ENCODE measurements at regions not wholly inside any gene's neighbourhood (a gene's known extent, or its start where the extent isn't known, plus 50 kb on each side); places are given as distances from the start of the nearest gene placed in this dataset.
"Not testable (repeated sequence)": the region's sequence is repeated elsewhere in the genome, so short reads cannot be mapped to it uniquely, and the experiment has no call there.

DNA sequence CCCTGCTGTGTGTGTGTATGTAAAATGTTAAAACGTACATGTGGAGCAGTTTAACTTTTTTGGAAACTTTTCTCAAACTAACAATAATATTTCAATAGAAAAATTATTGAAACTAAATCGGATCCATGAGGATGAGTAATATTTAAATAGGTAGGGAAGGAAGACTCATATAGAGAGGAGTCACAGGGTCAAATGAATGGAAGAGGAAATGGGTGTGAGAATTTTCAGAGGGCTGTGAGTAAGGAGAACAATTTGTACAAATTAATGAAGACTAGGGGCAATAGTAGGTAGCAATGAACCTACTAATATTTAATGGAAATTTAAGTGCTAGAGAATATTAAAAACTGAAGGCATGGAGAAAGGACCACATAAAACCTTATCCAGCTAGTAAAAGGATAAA, 290.7 kb upstream of the PCDH18 start:
- Histone ChIP-seq H3K4me3 (ENCODE audit: low read length) (no peak overlapping the region), H3K4me1 (ENCODE audit: insufficient read depth, low read length) (no peaks in the 10 kb centered on the region), H3K36me3 (ENCODE audit: insufficient read depth, low read length) (no peaks in the 10 kb centered on the region), H3K27me3 (ENCODE audit: insufficient read depth, low read length) (no peaks in the 10 kb centered on the region), H2AFZ (ENCODE audit: low read depth, low read length) (no peak overlapping the region), H3K9me3 (ENCODE audit: low read length) (no peaks in the 10 kb centered on the region)

- no peaks in the 10 kb centered on the region for H3K27me3 ChIP-seq (ENCODE audit: insufficient read depth, low read length)
- no peaks in the 10 kb centered on the region for H3K9me3 ChIP-seq (ENCODE audit: low read length)
- H3K4me1 ChIP-seq (ENCODE audit: insufficient read depth, low read length) = no peaks in the 10 kb centered on the region
- H3K36me3 ChIP-seq (ENCODE audit: insufficient read depth, low read length) = no peaks in the 10 kb centered on the region
- no peak overlapping the region for H3K4me3 ChIP-seq (ENCODE audit: low read length)
- no peak overlapping the region for H2AFZ ChIP-seq (ENCODE audit: low read depth, low read length)
These were observed 287.7 kb upstream of the PCDH18 start for GRCh38 chr4:137819964-137820383.

- Histone ChIP-seq H2AFZ (ENCODE audit: low read depth, low read length) (no peak overlapping the region), H3K9me3 (ENCODE audit: low read length) (peaks cover 3% of the 10 kb centered on the region), H3K27me3 (ENCODE audit: insufficient read depth, low read length) (no peaks in the 10 kb centered on the region), H3K4me1 (ENCODE audit: insufficient read depth, low read length) (no peaks in the 10 kb centered on the region), H3K36me3 (ENCODE audit: insufficient read depth, low read length) (no peaks in the 10 kb centered on the region), H3K4me3 (ENCODE audit: low read length) (no peak overlapping the region)
These were observed 280.0 kb upstream of the PCDH18 start for GRCh38 chr4:137812258-137812657.

- no peak overlapping the region for H2AFZ ChIP-seq (ENCODE audit: low read depth, low read length)
- H3K4me1 ChIP-seq (ENCODE audit: insufficient read depth, low read length) = no peaks in the 10 kb centered on the region
- no peaks in the 10 kb centered on the region for H3K36me3 ChIP-seq (ENCODE audit: insufficient read depth, low read length)
- no peak overlapping the region for H3K4me3 ChIP-seq (ENCODE audit: low read length)
- H3K27me3 ChIP-seq (ENCODE audit: insufficient read depth, low read length) = no peaks in the 10 kb centered on the region
- no peaks in the 10 kb centered on the region for H3K9me3 ChIP-seq (ENCODE audit: low read length)
These were observed 274.1 kb upstream of the PCDH18 start for GRCh38 chr4:137806420-137806819.

DNA sequence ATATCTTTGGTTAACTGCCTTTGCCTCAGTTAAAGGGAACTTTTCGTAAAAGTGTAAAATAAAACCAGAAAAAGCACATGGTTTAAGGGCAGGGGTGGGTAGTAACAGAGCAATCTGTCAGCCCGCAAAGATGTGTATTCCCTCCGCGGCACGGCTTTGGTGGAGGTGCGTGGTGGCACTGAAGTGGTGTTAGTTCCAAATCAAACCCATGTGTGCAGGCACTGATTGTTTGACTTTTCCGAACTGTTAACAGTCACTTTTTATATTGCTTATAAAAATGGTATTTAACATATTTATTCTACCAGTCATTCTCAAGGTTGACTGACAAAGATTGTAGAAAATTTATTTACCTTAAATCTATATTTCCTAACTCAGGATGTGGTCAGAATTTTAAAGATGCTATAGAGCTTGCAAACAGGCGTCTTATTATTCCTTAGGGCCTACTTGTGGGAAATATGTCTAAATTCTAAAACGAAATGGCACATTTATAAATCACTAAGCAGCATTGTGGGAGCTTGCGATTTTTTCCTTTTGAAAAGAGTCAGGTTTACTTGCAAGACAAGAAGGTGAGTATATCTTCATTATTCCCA, 272.7 kb upstream of the PCDH18 start:
- Histone ChIP-seq H3K36me3 (ENCODE audit: insufficient read depth, low read length) (no peaks in the 10 kb centered on the region), H3K9me3 (ENCODE audit: low read length) (no peaks in the 10 kb centered on the region), H3K27me3 (ENCODE audit: insufficient read depth, low read length) (no peaks in the 10 kb centered on the region), H3K4me1 (ENCODE audit: insufficient read depth, low read length) (no peaks in the 10 kb centered on the region), H2AFZ (ENCODE audit: low read depth, low read length) (no peak overlapping the region), H3K4me3 (ENCODE audit: low read length) (no peak overlapping the region)

GRCh38 chr4:137800861-137801260, 268.6 kb upstream of the PCDH18 start:
- Histone ChIP-seq H3K9me3 (ENCODE audit: low read length) (no peaks in the 10 kb centered on the region), H2AFZ (ENCODE audit: low read depth, low read length) (no peak overlapping the region), H3K4me3 (ENCODE audit: low read length) (no peak overlapping the region), H3K4me1 (ENCODE audit: insufficient read depth, low read length) (no peaks in the 10 kb centered on the region), H3K27me3 (ENCODE audit: insufficient read depth, low read length) (no peaks in the 10 kb centered on the region), H3K36me3 (ENCODE audit: insufficient read depth, low read length) (no peaks in the 10 kb centered on the region)

DNA sequence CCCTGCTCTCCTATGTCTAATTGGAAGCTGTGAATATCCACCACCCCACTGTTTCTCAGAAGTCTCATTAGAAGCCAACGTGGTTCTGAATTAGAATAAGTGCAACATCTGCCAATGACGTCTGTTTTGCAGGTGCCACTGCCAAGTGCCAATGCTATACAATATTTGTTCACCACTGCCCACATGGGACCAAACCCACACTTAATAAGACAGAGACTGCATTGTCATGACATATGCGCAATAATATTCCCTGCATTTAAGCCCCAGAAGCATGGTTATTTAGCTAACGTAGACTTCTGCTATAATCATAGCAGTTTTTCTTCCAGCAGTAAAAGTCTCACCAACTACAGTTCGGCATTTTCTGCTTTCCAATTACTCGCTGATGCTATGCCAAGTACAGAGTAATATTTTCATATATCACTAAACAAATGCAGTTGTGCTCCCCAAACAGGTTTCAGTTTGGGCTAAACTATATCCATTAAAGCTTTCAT, 262.5 kb upstream of the PCDH18 start:
- no peaks in the 10 kb centered on the region for H3K27me3 ChIP-seq (ENCODE audit: insufficient read depth, low read length)
- H2AFZ ChIP-seq (ENCODE audit: low read depth, low read length) = no peak overlapping the region
- H3K9me3 ChIP-seq (ENCODE audit: low read length) = no peaks in the 10 kb centered on the region
- H3K4me3 ChIP-seq (ENCODE audit: low read length) = no peak overlapping the region
- H3K4me1 ChIP-seq (ENCODE audit: insufficient read depth, low read length) = peaks cover 4% of the 10 kb centered on the region
- H3K36me3 ChIP-seq (ENCODE audit: insufficient read depth, low read length) = no peaks in the 10 kb centered on the region

DNA sequence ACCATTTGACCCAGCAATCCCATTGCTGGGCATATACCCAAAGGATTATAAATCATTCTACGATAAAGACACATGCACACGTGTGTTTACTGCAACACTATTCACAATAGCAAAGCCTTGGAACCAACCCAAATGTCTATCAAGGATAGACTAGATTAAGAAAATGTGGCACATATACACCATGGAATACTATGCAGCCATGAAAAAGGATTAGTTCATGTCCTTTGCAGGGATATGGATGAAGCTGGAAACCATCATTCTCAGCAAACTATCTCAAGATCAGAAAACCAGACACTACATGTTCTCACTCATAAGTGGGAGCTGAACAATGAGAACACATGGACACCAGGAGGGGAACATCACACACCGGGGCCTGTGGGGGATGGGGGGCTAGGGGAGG, 257.0 kb upstream of the PCDH18 start:
- not testable (repeated sequence) for H3K4me1 ChIP-seq (ENCODE audit: insufficient read depth, low read length); H3K9me3 ChIP-seq (ENCODE audit: low read length); H2AFZ ChIP-seq (ENCODE audit: low read depth, low read length); H3K27me3 ChIP-seq (ENCODE audit: insufficient read depth, low read length); H3K4me3 ChIP-seq (ENCODE audit: low read length); H3K36me3 ChIP-seq (ENCODE audit: insufficient read depth, low read length)

GRCh38 chr4:137783923-137784322, 251.6 kb upstream of the PCDH18 start:
- not testable (repeated sequence) for H3K4me1 ChIP-seq (ENCODE audit: insufficient read depth, low read length); H3K27me3 ChIP-seq (ENCODE audit: insufficient read depth, low read length)

DNA sequence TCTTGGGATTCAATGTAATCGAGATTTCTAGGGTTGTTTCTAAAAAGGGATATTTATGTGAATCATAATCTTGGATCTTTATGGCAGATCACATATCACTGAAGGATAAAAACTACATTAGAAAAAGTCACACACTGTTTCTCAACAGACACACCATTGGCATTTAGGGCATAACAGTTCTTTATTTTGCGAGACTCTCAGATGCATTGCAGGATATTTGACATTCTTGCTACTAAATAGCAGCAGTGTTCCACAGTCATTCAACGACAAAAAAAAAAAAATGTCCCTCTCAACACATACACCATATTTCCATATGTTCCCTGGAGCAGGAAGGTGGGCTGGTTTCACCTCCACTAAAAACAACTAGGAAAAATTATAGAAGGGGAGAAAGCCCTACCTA, 243.4 kb upstream of the PCDH18 start:
- H3K4me3 ChIP-seq (ENCODE audit: low read length) = no peak overlapping the region
- H3K36me3 ChIP-seq (ENCODE audit: insufficient read depth, low read length) = no peaks in the 10 kb centered on the region
- H3K4me1 ChIP-seq (ENCODE audit: insufficient read depth, low read length) = peaks cover 2% of the 10 kb centered on the region
- no peak overlapping the region for H2AFZ ChIP-seq (ENCODE audit: low read depth, low read length)
- H3K9me3 ChIP-seq (ENCODE audit: low read length) = no peaks in the 10 kb centered on the region
- no peaks in the 10 kb centered on the region for H3K27me3 ChIP-seq (ENCODE audit: insufficient read depth, low read length)

More at GRCh38 chr4:137783923-137784322, 251.6 kb upstream of the PCDH18 start:
- not testable (repeated sequence) for H3K36me3 ChIP-seq (ENCODE audit: insufficient read depth, low read length); H3K4me3 ChIP-seq (ENCODE audit: low read length); H3K9me3 ChIP-seq (ENCODE audit: low read length); H2AFZ ChIP-seq (ENCODE audit: low read depth, low read length)

DNA sequence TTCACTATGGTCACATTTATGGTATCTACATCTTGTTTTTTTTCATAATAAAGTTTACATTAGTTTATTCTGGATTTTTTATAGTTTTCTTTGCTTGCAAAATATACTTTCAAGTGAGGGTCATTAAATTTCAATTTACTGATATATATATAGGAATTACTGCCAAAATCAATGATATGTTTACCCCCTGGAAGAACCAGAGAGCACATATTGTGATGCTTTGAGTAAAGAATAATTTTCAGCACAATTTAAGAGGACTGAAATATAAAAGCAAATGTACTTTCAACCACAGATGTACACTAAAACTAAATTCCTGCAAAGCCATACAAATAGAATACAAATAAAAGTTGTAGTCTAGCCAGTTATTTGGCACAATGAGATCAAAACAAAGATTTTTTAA, 242.2 kb upstream of the PCDH18 start:
- Histone ChIP-seq H3K4me3 (ENCODE audit: low read length) (no peak overlapping the region), H3K4me1 (ENCODE audit: insufficient read depth, low read length) (peaks cover 2% of the 10 kb centered on the region), H3K9me3 (ENCODE audit: low read length) (no peaks in the 10 kb centered on the region), H3K27me3 (ENCODE audit: insufficient read depth, low read length) (no peaks in the 10 kb centered on the region), H3K36me3 (ENCODE audit: insufficient read depth, low read length) (no peaks in the 10 kb centered on the region), H2AFZ (ENCODE audit: low read depth, low read length) (no peak overlapping the region)

GRCh38 chr4:137768881-137769280, 236.6 kb upstream of the PCDH18 start:
- H3K4me3 ChIP-seq (ENCODE audit: low read length) = no peak overlapping the region
- no peaks in the 10 kb centered on the region for H3K4me1 ChIP-seq (ENCODE audit: insufficient read depth, low read length)
- H2AFZ ChIP-seq (ENCODE audit: low read depth, low read length) = no peak overlapping the region
- H3K9me3 ChIP-seq (ENCODE audit: low read length) = no peaks in the 10 kb centered on the region
- H3K36me3 ChIP-seq (ENCODE audit: insufficient read depth, low read length) = no peaks in the 10 kb centered on the region
- H3K27me3 ChIP-seq (ENCODE audit: insufficient read depth, low read length) = no peaks in the 10 kb centered on the region

GRCh38 chr4:137768196-137768595, 235.9 kb upstream of the PCDH18 start:
- H3K27me3 ChIP-seq (ENCODE audit: insufficient read depth, low read length) = no peaks in the 10 kb centered on the region
- no peaks in the 10 kb centered on the region for H3K4me1 ChIP-seq (ENCODE audit: insufficient read depth, low read length)
- H3K36me3 ChIP-seq (ENCODE audit: insufficient read depth, low read length) = no peaks in the 10 kb centered on the region
- H3K4me3 ChIP-seq (ENCODE audit: low read length) = no peak overlapping the region
- no peak overlapping the region for H2AFZ ChIP-seq (ENCODE audit: low read depth, low read length)
- no peaks in the 10 kb centered on the region for H3K9me3 ChIP-seq (ENCODE audit: low read length)

DNA sequence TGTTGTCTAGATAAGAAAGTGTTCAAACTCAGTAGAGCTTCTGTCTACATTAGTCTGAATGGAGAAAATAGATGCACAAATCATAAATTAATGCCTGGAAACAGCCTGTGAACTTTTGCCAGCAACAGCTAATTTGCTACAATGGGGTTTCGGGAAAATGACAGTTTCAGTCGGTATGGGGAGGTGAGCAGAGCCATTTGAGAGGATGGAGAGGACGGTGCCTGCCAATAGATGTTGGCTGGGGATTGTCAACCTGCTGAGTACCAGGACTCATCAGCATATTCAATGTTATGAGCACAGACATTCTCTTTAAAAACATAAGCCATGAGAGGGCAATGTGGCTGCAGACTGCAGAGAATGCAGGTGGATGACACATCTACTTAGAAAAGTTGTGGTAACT, 230.3 kb upstream of the PCDH18 start:
- Histone ChIP-seq H2AFZ (ENCODE audit: low read depth, low read length) (no peak overlapping the region), H3K36me3 (ENCODE audit: insufficient read depth, low read length) (no peaks in the 10 kb centered on the region), H3K4me1 (ENCODE audit: insufficient read depth, low read length) (peaks cover 9% of the 10 kb centered on the region), H3K9me3 (ENCODE audit: low read length) (no peaks in the 10 kb centered on the region), H3K4me3 (ENCODE audit: low read length) (no peak overlapping the region), H3K27me3 (ENCODE audit: insufficient read depth, low read length) (no peaks in the 10 kb centered on the region)

All from neuron (in vitro differentiated cells).